ENCODE measurements at regions not wholly inside any gene's neighbourhood (a gene's known extent, or its start where the extent isn't known, plus 50 kb on each side); places are given as distances from the start of the nearest gene placed in this dataset.

GRCh38 chrX:63919081-63919480, 134.1 kb upstream of the ARHGEF9 start:
- no peak overlapping the region for H3K4me3 ChIP-seq
- no peaks in the 10 kb centered on the region for H3K36me3 ChIP-seq
- H3K9me3 ChIP-seq: no peaks in the 10 kb centered on the region
- no peaks in the 10 kb centered on the region for H3K27me3 ChIP-seq
- no peak for DNase-seq

DNA sequence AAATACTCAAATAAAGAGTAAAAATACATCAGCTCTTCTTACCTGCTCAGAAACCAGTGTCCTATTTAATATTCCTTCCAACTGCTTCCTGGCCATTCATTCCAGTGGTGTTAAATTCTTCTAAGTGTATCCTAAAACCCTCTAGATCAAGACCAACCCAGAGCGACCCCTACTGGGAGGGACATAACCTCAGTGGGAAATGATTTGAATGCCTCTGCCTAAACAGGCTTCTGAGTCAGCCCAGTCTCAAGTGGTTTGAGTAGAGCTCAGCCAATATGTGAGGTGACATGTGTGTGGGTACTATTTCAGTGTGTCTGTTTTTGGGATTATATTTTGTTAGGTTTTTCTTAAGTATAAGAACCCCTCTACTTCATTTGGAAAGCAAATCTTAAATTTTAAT, 133.6 kb upstream of the ARHGEF9 start:
- Histone ChIP-seq H3K4me3 (no peak overlapping the region), H3K36me3 (no peaks in the 10 kb centered on the region), H3K9me3 (no peaks in the 10 kb centered on the region), H3K27me3 (no peaks in the 10 kb centered on the region)
- DNase-seq: peak; percentile 8

DNA sequence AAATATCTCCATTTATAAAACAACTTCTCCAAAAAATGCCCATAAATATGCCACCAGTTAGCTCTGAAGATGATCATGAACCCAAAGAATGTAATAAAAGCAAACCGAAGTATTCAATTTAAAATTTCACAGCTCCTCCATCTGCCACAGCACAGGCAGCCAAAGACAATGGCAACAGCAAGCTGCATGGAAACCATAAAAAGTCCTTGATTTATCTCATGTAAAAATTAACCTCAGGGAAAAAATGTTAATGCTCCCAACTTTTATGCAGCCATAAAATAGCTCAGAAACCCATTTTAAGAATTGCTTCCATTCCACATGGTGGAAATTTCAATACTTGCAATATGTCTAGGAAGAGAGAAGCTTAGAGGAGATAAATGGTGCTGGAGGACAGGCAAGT, 132.3 kb upstream of the ARHGEF9 start:
- Histone ChIP-seq H3K4me3 (no peak overlapping the region), H3K36me3 (no peaks in the 10 kb centered on the region), H3K27me3 (no peaks in the 10 kb centered on the region), H3K9me3 (no peaks in the 10 kb centered on the region)
- DNase-seq: no peak

- Histone ChIP-seq H3K4me3 (no peak overlapping the region), H3K9me3 (no peaks in the 10 kb centered on the region), H3K27me3 (no peaks in the 10 kb centered on the region), H3K36me3 (no peaks in the 10 kb centered on the region)
- DNase-seq: no peak
Measured at GRCh38 chrX:63913719-63914118, 128.7 kb upstream of the ARHGEF9 start.

DNA sequence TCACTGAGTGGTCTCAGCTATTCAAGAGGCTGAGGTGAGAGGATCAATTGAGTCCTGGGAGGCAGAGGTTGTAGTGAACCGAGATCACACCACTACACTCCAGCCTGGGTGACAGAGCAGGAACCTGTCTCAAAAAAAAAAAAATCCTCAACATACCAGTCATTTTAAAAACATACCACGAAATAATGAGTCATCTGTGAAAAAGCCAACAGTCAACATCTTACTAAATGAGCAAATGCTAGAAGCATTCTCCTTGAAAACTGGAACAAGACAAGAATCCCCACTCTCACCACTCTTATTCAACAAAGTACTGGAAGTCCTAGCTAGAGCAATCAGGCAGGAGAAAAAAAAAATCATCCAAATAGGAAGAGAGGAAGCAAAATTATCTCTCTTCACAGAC, 104.0 kb upstream of the ARHGEF9 start:
- no peak overlapping the region for H3K4me3 ChIP-seq
- H3K27me3 ChIP-seq: no peaks in the 10 kb centered on the region
- H3K36me3 ChIP-seq: no peaks in the 10 kb centered on the region
- peaks cover 1% of the 10 kb centered on the region; the same call in 1 of the 2 replicates for H3K9me3 ChIP-seq
- no peak for DNase-seq

GRCh38 chrX:63884821-63885790, 100.1 kb upstream of the ARHGEF9 start:
- H3K36me3 ChIP-seq: no peaks in the 10 kb centered on the region
- peaks cover 1% of the 10 kb centered on the region; the same call in 1 of the 2 replicates for H3K9me3 ChIP-seq
- no peak overlapping the region for H3K4me3 ChIP-seq
- no peaks in the 10 kb centered on the region for H3K27me3 ChIP-seq
- no peak for DNase-seq

DNA sequence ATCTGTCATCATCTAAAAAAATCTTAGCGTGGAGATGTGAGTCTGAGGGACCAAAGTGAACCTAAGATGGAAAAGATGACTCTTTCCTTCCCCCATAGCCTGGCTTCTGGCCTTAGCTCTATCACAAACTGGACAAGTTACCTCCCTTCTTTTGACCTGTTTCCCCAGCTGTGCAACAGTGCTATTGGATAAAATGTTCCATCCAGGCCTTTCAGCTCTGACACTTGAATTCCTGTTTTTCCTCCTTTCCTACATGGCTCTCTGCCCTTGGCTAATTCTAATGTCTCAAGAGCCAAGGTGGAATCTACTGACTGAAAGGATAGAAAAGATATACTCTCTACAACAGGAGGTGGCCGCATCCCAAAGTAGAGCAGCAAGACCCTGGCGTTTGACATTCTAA, 84.5 kb upstream of the ARHGEF9 start:
- Histone ChIP-seq H3K36me3 (no peaks in the 10 kb centered on the region), H3K9me3 (no peaks in the 10 kb centered on the region), H3K27me3 (no peaks in the 10 kb centered on the region), H3K4me3 (no peak overlapping the region)
- DNase-seq: no peak

DNA sequence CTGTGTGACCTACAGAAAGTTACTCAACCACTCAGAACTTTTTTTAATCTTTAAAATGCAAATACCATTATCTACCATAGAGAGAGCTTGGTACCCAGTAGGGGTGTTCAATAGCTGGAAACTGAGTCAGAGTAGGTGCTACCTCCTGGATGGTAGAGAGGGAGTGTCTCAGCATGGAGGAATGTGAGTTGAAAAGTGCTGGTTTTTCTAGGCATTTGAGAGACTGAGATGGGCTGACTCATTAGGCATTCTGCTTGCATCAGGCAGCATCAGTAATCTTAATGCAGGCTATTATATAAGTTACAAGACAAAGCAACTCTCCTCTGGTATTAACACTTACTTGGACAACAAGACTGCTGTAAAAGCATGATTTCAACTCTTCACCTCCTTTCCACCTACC, 70.9 kb upstream of the ARHGEF9 start:
- Histone ChIP-seq H3K27me3 (no peaks in the 10 kb centered on the region), H3K36me3 (no peaks in the 10 kb centered on the region), H3K9me3 (no peaks in the 10 kb centered on the region), H3K4me3 (no peak overlapping the region)
- DNase-seq: peak; percentile 5

GRCh38 chrX:63835361-63835760, 50.3 kb upstream of the ARHGEF9 start:
- no peak for DNase-seq
- H3K4me3 ChIP-seq: no peak overlapping the region
- H3K27me3 ChIP-seq: no peaks in the 10 kb centered on the region
- no peaks in the 10 kb centered on the region for H3K9me3 ChIP-seq
- H3K36me3 ChIP-seq: no peaks in the 10 kb centered on the region

All from MG63 (cell line).